HepG2 (cell line): ENCODE measurements at regions not wholly inside any gene's neighbourhood (a gene's known extent, or its start where the extent isn't known, plus 50 kb on each side); places are given as distances from the start of the nearest gene placed in this dataset.
"Not testable (repeated sequence)": the region's sequence is repeated elsewhere in the genome, so short reads cannot be mapped to it uniquely, and the experiment has no call there.

Experiments
- ATAC-seq: fragments of 200-7000 bp; cut with Tn5 transposase; 3 replicates; pipeline ENCODE4 v1.9.1; 2020; ENCODE audit warnings: mild to moderate bottlenecking, moderate library complexity
- BruUV-seq: library from RNA; stranded (reverse); fragments of 400-500 nt; replicated peaks from 2 replicates; lab custom pipeline; 2021; lab: Mats Ljungman, UMichigan
- CTCF ChIA-PET: fragments of 300-600 bp; formaldehyde crosslinking; extraction: SDS; loops from one replicate; lab custom pipeline; 2021; ENCODE audit warnings: low total read pairs, inconsistent platforms, low intra/inter-chr PET ratio; lab: Yijun Ruan, JAX
- POLR2A ChIA-PET: fragments of 350-600 bp; sonication (Branson Sonifier 250); formaldehyde crosslinking; loops from one replicate; lab custom pipeline; 2020; ENCODE audit warnings: antibody characterized with exemption, inconsistent platforms; lab: Yijun Ruan, JAX
- DNase-seq: peaks from one replicate; pipeline ENCODE4 v3.0.0-alpha.2; 2015; ENCODE audit warnings: low spot score
- FAIRE-seq: peaks from 3 replicates; lab custom pipeline; 2011; peaks lifted over from hg19 to GRCh38; lab: Jason Lieb, UNC
- H2AFZ ChIP-seq: one replicate; pipeline ENCODE4 v1.6.1; 2011; ENCODE audit warnings: low read length, inconsistent platforms
- H3K27ac ChIP-seq: fragments of 300-600 bp; 3 replicates; pipeline ENCODE4 v1.8.0; 2011; ENCODE audit warnings: mixed run types, mild to moderate bottlenecking, mixed read lengths, low read length, inconsistent platforms; ENCODE audit not compliant: insufficient read depth; ENCODE audit errors: extremely low read length
- H3K27me3 ChIP-seq, 2 experiments: fragments of 200-600 bp in 1 of 2; 2 replicates in 1 of 2; 3 replicates in 1 of 2; pipeline versions ENCODE4 v1.6.0 to v1.8.0; 2011; ENCODE audit warnings: low read length in 2 of 2, mild to moderate bottlenecking in 2 of 2, moderate library complexity in 2 of 2, inconsistent platforms in 1 of 2; ENCODE audit not compliant: insufficient read depth in 2 of 2, control insufficient read depth in 1 of 2
- H3K36me3 ChIP-seq, 2 experiments: fragments of 200-600 bp in 1 of 2; replicated peaks in 1 of 2; 2 replicates in 1 of 2; 3 replicates in 1 of 2; pipeline versions ENCODE4 v1.5.1 to v1.8.0; 2011; ENCODE audit warnings: low read length in 2 of 2, inconsistent platforms in 1 of 2; ENCODE audit not compliant: insufficient read depth in 2 of 2, control insufficient read depth in 1 of 2
- H3K4me1 ChIP-seq: 2 replicates; pipeline ENCODE4 v1.5.1; 2012; ENCODE audit warnings: low read length, inconsistent platforms; ENCODE audit not compliant: insufficient read depth
- H3K4me2 ChIP-seq: 2 replicates; pipeline ENCODE4 v1.6.0; 2011; ENCODE audit warnings: low read depth, low read length, inconsistent platforms
- H3K4me3 ChIP-seq, 3 experiments: fragments of 200-600 bp in 1 of 3; sonication (generic), shearing (Covaris generic) in 1 of 3; replicated peaks in 1 of 3; 2 replicates each; pipeline ENCODE4 v1.5.1; 2011 to 2016; ENCODE audit warnings: low read length in 3 of 3, inconsistent platforms in 2 of 3, low read depth in 2 of 3, mild to moderate bottlenecking in 2 of 3, control low read depth in 1 of 3, mixed read lengths in 1 of 3; ENCODE audit not compliant: insufficient read depth in 1 of 3
- H3K79me2 ChIP-seq: one replicate; pipeline ENCODE4 v1.6.1; 2011; ENCODE audit warnings: low read length, inconsistent platforms; ENCODE audit not compliant: insufficient read depth
- H3K9ac ChIP-seq: 2 replicates; pipeline ENCODE4 v1.6.0; 2011; ENCODE audit warnings: mild to moderate bottlenecking, low read depth, low read length, inconsistent platforms; ENCODE audit not compliant: insufficient read depth
- H3K9me3 ChIP-seq: 2 replicates; pipeline ENCODE4 v1.5.1; 2012; ENCODE audit warnings: mild to moderate bottlenecking, low read length
- H4K20me1 ChIP-seq: 2 replicates; pipeline ENCODE4 v1.6.0; 2011; ENCODE audit warnings: inconsistent platforms, mild to moderate bottlenecking, low read length, moderate library complexity; ENCODE audit not compliant: insufficient read depth
- ETV6 ChIP-seq: sonication (generic); formaldehyde crosslinking; conservative IDR thresholded peaks from 2 replicates; pipeline ENCODE4 v1.4.0; 2020; ENCODE audit warnings: missing genetic modification reagents
- HMGA1 ChIP-seq: sonication (generic); formaldehyde crosslinking; conservative IDR thresholded peaks from 2 replicates; pipeline ENCODE4 v1.4.0; 2020; ENCODE audit warnings: missing genetic modification reagents
- WGBS: methylation state at CpG from one replicate; pipeline ENCODE4 v1.1.6; 2017; ENCODE audit warnings: low lambda C conversion rate; 5-methylcytosine and 5-hydroxymethylcytosine counted together
- in situ Hi-C: cut with HindIII; loops from 2 replicates; pipeline ENCODE4 v1.10.0; 2017; ENCODE audit warnings: low pct_unique_long_range_greater_than_20kb; ENCODE audit not compliant: extremely low pct_ligation_motif_present
- intact Hi-C: fragments of 100-400 bp; cut with micrococcal nuclease; formaldehyde crosslinking; loops from one replicate; pipeline ENCODE4 v1.10.0; 2022; ENCODE audit not compliant: unreplicated experiment
- TF ChIP-seq, protein P1 (sequence below): sonication (generic); formaldehyde crosslinking; conservative IDR thresholded peaks from 2 replicates; pipeline ENCODE4 v1.8.0; 2022; ENCODE audit warnings: missing genetic modification reagents

DNA sequence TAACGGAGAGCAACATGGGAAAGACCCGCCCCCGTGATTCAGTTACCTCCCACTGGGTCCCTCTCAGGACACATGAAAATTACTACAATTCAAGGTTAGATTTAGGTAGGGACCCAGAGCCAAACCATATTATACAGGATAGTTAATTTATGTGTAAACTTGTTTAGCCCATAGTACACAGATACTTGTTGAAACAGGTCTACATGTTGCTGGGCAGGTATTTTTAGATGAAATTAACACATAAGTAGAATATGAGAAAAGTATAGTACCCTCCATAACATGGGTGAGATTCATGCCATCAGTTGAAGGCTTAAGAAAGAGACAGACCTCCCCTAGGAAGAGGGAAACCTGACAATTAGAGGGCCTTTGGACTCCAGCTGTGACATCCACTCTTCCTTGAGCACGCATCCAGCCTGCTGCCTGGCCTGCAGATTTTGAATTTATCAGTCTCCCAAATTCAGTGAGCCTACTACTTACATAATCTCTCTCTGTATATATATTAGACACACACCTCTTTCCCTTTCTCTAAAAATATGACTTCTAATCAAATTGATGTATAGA is 463.5 kb upstream of the NETO1 start (continued):
- TF ChIP-seq, protein P1, sequence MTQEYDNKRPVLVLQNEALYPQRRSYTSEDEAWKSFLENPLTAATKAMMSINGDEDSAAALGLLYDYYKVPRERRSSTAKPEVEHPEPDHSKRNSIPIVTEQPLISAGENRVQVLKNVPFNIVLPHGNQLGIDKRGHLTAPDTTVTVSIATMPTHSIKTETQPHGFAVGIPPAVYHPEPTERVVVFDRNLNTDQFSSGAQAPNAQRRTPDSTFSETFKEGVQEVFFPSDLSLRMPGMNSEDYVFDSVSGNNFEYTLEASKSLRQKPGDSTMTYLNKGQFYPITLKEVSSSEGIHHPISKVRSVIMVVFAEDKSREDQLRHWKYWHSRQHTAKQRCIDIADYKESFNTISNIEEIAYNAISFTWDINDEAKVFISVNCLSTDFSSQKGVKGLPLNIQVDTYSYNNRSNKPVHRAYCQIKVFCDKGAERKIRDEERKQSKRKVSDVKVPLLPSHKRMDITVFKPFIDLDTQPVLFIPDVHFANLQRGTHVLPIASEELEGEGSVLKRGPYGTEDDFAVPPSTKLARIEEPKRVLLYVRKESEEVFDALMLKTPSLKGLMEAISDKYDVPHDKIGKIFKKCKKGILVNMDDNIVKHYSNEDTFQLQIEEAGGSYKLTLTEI (CRISPR knock-in tag) = no peak
- TF ChIP-seq ETV6 (CRISPR knock-in tag) (no peak), HMGA1 (CRISPR knock-in tag) (no peak)
- TF ChIP-seq, all 625 proteins: peak for 0

DNA sequence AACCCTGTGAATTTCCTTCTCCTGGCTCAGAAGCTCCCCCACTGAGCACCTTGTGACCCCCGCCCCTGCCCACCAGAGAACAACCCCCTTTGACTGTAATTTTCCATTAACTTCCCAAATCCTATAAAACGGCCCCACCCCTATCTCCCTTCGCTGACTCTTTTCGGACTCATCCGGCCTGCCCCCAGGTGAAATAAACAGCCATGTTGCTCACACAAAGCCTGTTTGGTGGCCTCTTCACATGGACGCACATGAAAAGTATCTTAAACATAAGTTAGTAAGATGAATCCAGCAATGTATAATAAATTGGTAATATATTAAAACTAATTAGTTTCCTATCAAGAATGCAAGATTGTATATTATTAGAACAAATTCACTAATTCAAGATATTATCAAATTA is 462.3 kb upstream of the NETO1 start:
- in situ Hi-C loops, H3K9ac ChIP-seq, H3K79me2 ChIP-seq, H3K27ac ChIP-seq, H3K9me3 ChIP-seq, H3K4me3 ChIP-seq, POLR2A ChIA-PET, H2AFZ ChIP-seq, FAIRE-seq, intact Hi-C loops, H3K4me2 ChIP-seq, DNase-seq, BruUV-seq, H4K20me1 ChIP-seq, H3K36me3 ChIP-seq, CTCF ChIA-PET, H3K4me1 ChIP-seq, ATAC-seq, H3K27me3 ChIP-seq: not testable (repeated sequence)
- WGBS = 20% methylated on average over 6 of the region's 6 CpGs

DNA sequence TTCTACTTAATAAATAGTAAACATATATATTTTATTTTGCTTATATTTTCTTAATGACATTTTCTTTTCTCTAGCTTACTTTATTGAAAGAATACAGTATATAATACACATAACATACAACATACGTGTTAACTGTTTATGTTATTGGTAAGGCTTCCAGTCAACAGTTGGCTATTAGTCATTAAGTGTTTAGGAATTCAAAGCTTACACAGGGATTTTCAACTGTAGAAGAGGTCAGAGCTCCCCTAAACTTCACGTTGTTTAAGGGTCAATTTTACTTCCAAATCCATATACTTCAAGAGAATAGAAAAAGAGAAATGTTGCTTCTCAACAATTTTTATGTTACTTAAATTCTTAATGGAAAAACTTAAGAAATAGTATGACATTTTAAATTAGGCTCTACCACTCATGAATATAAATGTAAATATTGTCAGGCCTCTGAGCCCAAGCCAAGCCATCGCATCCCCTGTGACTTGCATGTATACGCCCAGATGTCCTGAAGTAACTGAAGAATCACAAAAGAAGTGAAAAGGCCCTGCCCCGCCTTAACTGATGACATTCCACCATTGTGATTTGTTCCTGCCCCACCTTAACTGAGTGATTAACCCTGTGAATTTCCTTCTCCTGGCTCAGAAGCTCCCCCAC is 456.5 kb upstream of the NETO1 start:
- H3K4me1 ChIP-seq, H3K79me2 ChIP-seq, FAIRE-seq, POLR2A ChIA-PET, H3K9me3 ChIP-seq, H3K4me2 ChIP-seq, in situ Hi-C loops, BruUV-seq, CTCF ChIA-PET, H3K27me3 ChIP-seq, intact Hi-C loops, H2AFZ ChIP-seq, H3K27ac ChIP-seq, H3K9ac ChIP-seq, H3K4me3 ChIP-seq, H4K20me1 ChIP-seq, ATAC-seq, H3K36me3 ChIP-seq, DNase-seq: not testable (repeated sequence)
- WGBS = 23% methylated on average over 4 of the region's 5 CpGs
